ENCODE measurements at regions not wholly inside any gene's neighbourhood (a gene's known extent, or its start where the extent isn't known, plus 50 kb on each side); places are given as distances from the start of the nearest gene placed in this dataset.

GRCh38 chr15:91703274-91703673 is 150.2 kb upstream of the SLCO3A1 start:
- TF ChIP-seq POU2F2 (IDR thresholded peaks at IDR 0.05; ENCODE audit: low read depth, low read length) (no peak), POLR2A (IDR thresholded peaks at IDR 0.05; ENCODE audit: low read depth, low read length) (no peak)

Data from GM12891 (cell line).